Brain microvascular endothelial cell (primary cell): ENCODE measurements at regions not wholly inside any gene's neighbourhood (a gene's known extent, or its start where the extent isn't known, plus 50 kb on each side); places are given as distances from the start of the nearest gene placed in this dataset.

ENCODE experiments used
- DNase-seq: peaks from one replicate; pipeline ENCODE4 v3.0.0-alpha.2; 2020
- H3K27ac ChIP-seq: fragments of 250-450 bp; sonication (Bioruptor Pico); 2 replicates; pipeline ENCODE4 v1.5.1; 2020; ENCODE audit warnings: mild to moderate bottlenecking, moderate library complexity
- H3K27me3 ChIP-seq: fragments of 250-450 bp; sonication (Bioruptor Pico); replicated peaks from 2 replicates; pipeline ENCODE4 v1.5.1; 2020; ENCODE audit warnings: mild to moderate bottlenecking
- H3K36me3 ChIP-seq: fragments of 250-450 bp; sonication (Bioruptor Pico); replicated peaks from 2 replicates; pipeline ENCODE4 v1.5.1; 2020; ENCODE audit warnings: mild to moderate bottlenecking
- H3K4me3 ChIP-seq: 2 replicates; pipeline ENCODE4 v1.5.1; 2011; ENCODE audit warnings: low read depth, mild to moderate bottlenecking, control low read depth, low read length, moderate library complexity
- CTCF ChIP-seq: IDR thresholded peaks from 2 replicates; pipeline ENCODE4 v1.5.1; 2011; ENCODE audit warnings: low read depth, mild to moderate bottlenecking, moderate library complexity, low read length, control low read depth, inconsistent platforms; ENCODE audit errors: missing control alignments
- in situ Hi-C: cut with HindIII; loops from 2 replicates; pipeline ENCODE4 v1.10.0; 2017; ENCODE audit warnings: low sequenced_read_pairs, low pct_ligation_motif_present

- peaks cover 20% of the 10 kb centered on the region for H3K27me3 ChIP-seq
- DNase-seq: no peak
- H3K27ac ChIP-seq: no peak overlapping the region
- TF ChIP-seq CTCF: no peak
- no peak overlapping the region for H3K4me3 ChIP-seq
- H3K36me3 ChIP-seq: no peaks in the 10 kb centered on the region
- in situ Hi-C loops: no loop called here
Observed at GRCh38 chr9:134271338-134272301, 54.6 kb upstream of the RXRA start.

- H3K36me3 ChIP-seq: no peaks in the 10 kb centered on the region
- H3K27me3 ChIP-seq: peaks cover 25% of the 10 kb centered on the region
- DNase-seq: no peak
- no peak for TF ChIP-seq CTCF
- no peak overlapping the region for H3K27ac ChIP-seq
- in situ Hi-C loops: no loop called here
- H3K4me3 ChIP-seq: no peak overlapping the region
Observed at GRCh38 chr9:134272302-134273023, 53.8 kb upstream of the RXRA start.

- H3K27me3 ChIP-seq: peaks cover 25% of the 10 kb centered on the region
- no peak overlapping the region for H3K4me3 ChIP-seq
- TF ChIP-seq CTCF: no peak
- in situ Hi-C loops: no loop called here
- no peak for DNase-seq
- no peak overlapping the region for H3K27ac ChIP-seq
- H3K36me3 ChIP-seq: no peaks in the 10 kb centered on the region
Observed at GRCh38 chr9:134273647-134274046, 52.6 kb upstream of the RXRA start.

GRCh38 chr9:134275375-134275774 lies 50.9 kb upstream of the RXRA start:
- in situ Hi-C loops: no loop called here
- DNase-seq: no peak
- Histone ChIP-seq H3K36me3 (no peaks in the 10 kb centered on the region), H3K27me3 (peaks cover 21% of the 10 kb centered on the region), H3K4me3 (no peak overlapping the region), H3K27ac (no peak overlapping the region)
- TF ChIP-seq CTCF: no peak

GRCh38 chr9:134276453-134277245 lies 49.6 kb upstream of the RXRA start:
- in situ Hi-C loops: no loop called here
- no peak for TF ChIP-seq CTCF
- H3K4me3 ChIP-seq: no peak overlapping the region
- no peak for DNase-seq
- no peaks in the 10 kb centered on the region for H3K36me3 ChIP-seq
- peaks cover 17% of the 10 kb centered on the region for H3K27me3 ChIP-seq
- H3K27ac ChIP-seq: no peak overlapping the region
